Gastroesophageal sphincter (tissue), 2 donors: ENCODE measurements at regions not wholly inside any gene's neighbourhood (a gene's known extent, or its start where the extent isn't known, plus 50 kb on each side); places are given as distances from the start of the nearest gene placed in this dataset.

Experiments used
- POLR2A ChIP-seq, 2 donors: fragments of 450-650 bp; IDR thresholded peaks; one replicate each; pipeline ENCODE4 v1.6.1; 2017; ENCODE audit warnings: antibody characterized with exemption in 2 of 2, mild to moderate bottlenecking in 2 of 2, moderate library complexity in 1 of 2
- POLR2AphosphoS5 ChIP-seq: sonication (generic); formaldehyde crosslinking; IDR thresholded peaks from one replicate; pipeline ENCODE4 v1.6.1; 2017; ENCODE audit warnings: antibody characterized with exemption

GRCh38 chr12:66859751-66860440 lies 181.0 kb upstream of the GRIP1 start:
- TF ChIP-seq POLR2A (IDR thresholded peaks at IDR 0.05) (no peak), POLR2AphosphoS5 (no peak)
